Esophagus muscularis mucosa (tissue), 3 donors: ENCODE measurements at regions not wholly inside any gene's neighbourhood (a gene's known extent, or its start where the extent isn't known, plus 50 kb on each side); places are given as distances from the start of the nearest gene placed in this dataset.

Source experiments
- CTCF ChIP-seq, 3 experiments: fragments of 200-600 bp in 2 of 3; fragments of 450-650 bp in 1 of 3; sonication (generic) in 2 of 3; IDR thresholded peaks; one replicate each; pipeline ENCODE4 v1.5.1; 2017 to 2019; ENCODE audit warnings: antibody characterized with exemption in 3 of 3, mild to moderate bottlenecking in 2 of 3, moderate library complexity in 1 of 3
- POLR2AphosphoS5 ChIP-seq, 2 donors: sonication (generic); formaldehyde crosslinking; IDR thresholded peaks; one replicate each; pipeline ENCODE4 v1.6.1; 2017; ENCODE audit warnings: antibody characterized with exemption in 2 of 2

GRCh38 chr12:83666690-83667089 is 980.0 kb downstream of the TMTC2 start:
- TF ChIP-seq CTCF (IDR thresholded peaks at IDR 0.05) (no peak), POLR2AphosphoS5 (IDR thresholded peaks at IDR 0.05) (no peak)
